ENCODE measurements at regions not wholly inside any gene's neighbourhood (a gene's known extent, or its start where the extent isn't known, plus 50 kb on each side); places are given as distances from the start of the nearest gene placed in this dataset.

DNA sequence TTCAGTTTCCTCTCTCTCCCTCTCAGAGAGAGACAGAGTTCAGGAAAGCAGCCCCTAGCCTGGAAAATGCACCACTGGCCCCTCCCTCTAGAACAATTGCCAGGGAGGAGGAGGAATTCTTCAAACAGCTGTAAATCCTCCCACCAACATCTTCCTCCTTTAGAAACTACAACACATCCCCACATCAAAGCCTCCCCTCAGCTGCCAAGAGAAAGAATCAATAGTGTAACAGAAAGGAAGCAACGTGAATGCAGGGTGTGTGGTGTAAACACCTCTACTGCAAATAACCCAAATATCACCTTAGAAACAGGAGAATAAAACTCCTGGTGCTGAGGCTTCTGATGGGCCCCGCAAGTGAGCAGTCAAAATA, 249.9 kb upstream of the GATB start:
- H3K27me3 ChIP-seq (replicated peaks) = no peaks in the 10 kb centered on the region
- in situ Hi-C loops (cut with HindIII; ENCODE audit: low pct_ligation_motif_present, low sequenced_read_pairs) = no loop called here
- H3K27ac ChIP-seq = no peak overlapping the region
- DNase-seq = no peak
- TF ChIP-seq, protein P1, sequence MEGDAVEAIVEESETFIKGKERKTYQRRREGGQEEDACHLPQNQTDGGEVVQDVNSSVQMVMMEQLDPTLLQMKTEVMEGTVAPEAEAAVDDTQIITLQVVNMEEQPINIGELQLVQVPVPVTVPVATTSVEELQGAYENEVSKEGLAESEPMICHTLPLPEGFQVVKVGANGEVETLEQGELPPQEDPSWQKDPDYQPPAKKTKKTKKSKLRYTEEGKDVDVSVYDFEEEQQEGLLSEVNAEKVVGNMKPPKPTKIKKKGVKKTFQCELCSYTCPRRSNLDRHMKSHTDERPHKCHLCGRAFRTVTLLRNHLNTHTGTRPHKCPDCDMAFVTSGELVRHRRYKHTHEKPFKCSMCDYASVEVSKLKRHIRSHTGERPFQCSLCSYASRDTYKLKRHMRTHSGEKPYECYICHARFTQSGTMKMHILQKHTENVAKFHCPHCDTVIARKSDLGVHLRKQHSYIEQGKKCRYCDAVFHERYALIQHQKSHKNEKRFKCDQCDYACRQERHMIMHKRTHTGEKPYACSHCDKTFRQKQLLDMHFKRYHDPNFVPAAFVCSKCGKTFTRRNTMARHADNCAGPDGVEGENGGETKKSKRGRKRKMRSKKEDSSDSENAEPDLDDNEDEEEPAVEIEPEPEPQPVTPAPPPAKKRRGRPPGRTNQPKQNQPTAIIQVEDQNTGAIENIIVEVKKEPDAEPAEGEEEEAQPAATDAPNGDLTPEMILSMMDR (IDR thresholded peaks at IDR 0.05; ENCODE audit: low read depth, low read length, missing control alignments) = no peak
- H3K36me3 ChIP-seq (replicated peaks) = no peaks in the 10 kb centered on the region
- no peak overlapping the region for H3K4me3 ChIP-seq (ENCODE audit: low read depth, low read length)

DNA sequence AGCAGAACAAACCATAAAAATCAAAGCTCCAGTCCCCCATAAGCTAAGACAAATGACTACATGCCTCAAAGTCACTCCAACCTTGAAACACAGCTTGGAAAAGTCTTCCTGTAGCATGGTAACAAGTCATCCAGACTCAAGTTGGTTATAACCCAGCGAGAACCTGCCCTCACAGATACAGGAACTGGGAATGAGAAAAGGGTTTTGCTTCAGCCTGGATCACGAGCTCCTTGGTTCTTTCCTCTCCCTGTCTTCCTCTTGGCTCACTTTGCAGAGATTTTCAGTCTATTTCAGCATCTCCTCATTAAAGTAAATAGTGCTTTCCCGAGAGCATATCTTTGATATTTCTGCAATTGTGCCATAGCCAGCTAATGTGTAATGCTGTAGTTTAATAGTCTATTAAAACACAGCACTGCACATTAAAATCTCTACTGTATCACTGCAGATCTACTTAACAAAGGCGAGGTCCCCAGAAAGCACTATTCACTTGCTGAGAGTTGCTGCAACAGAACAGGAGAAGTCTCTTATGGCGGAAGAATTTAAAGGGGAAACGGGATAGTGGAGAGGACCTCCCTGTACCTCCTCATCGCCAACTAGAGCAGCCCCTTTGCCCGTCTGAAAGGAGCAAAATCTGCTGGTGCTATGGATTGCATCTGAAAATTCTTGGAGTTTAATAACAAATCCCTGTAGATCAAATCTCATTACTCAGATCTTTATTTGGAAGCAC, 249.3 kb upstream of the GATB start:
- H3K4me3 ChIP-seq (ENCODE audit: low read depth, low read length) = no peak overlapping the region
- no peaks in the 10 kb centered on the region for H3K36me3 ChIP-seq (replicated peaks)
- H3K27me3 ChIP-seq (replicated peaks) = no peaks in the 10 kb centered on the region
- TF ChIP-seq, protein P1 (IDR thresholded peaks at IDR 0.05; ENCODE audit: low read depth, low read length, missing control alignments) = no peak
- in situ Hi-C loops (cut with HindIII; ENCODE audit: low pct_ligation_motif_present, low sequenced_read_pairs) = no loop called here
- no peak overlapping the region for H3K27ac ChIP-seq
- DNase-seq = no peak

DNA sequence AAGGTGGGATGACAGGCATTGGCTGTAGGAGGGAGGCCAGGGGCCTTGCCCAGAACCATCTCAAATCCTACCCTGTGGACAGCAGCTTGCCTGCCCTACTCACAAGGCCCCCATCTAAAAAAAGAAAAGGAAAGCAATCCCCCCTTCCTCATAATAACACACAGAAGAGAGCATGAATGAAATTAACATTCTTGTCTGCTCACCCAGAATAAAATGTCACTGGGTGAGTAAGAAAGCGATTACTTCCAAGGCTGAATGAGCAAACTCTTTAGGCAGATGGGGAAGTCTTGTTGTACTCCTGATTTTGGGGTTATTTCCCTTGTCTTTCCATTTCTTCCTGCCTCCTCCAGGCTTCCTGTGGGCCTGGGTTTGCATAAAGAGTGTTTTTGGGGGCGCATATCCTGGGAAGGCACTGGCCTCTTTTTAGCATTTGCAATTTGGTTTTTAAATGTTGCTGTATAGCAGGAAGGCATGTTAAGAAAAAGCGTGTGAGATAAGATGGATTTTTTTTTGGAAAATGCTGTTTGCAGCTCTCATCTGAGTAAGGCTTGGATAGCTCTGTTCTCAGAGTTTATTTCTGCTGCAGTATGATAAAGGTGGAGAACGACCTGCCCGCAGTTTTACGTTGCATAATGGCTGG, 248.3 kb upstream of the GATB start:
- no peak for DNase-seq
- H3K27ac ChIP-seq = no peak overlapping the region
- in situ Hi-C loops (cut with HindIII; ENCODE audit: low pct_ligation_motif_present, low sequenced_read_pairs) = no loop called here
- H3K4me3 ChIP-seq (ENCODE audit: low read depth, low read length) = no peak overlapping the region
- TF ChIP-seq, protein P1 (IDR thresholded peaks at IDR 0.05; ENCODE audit: low read depth, low read length, missing control alignments) = no peak
- H3K36me3 ChIP-seq (replicated peaks) = no peaks in the 10 kb centered on the region
- no peaks in the 10 kb centered on the region for H3K27me3 ChIP-seq (replicated peaks)

DNA sequence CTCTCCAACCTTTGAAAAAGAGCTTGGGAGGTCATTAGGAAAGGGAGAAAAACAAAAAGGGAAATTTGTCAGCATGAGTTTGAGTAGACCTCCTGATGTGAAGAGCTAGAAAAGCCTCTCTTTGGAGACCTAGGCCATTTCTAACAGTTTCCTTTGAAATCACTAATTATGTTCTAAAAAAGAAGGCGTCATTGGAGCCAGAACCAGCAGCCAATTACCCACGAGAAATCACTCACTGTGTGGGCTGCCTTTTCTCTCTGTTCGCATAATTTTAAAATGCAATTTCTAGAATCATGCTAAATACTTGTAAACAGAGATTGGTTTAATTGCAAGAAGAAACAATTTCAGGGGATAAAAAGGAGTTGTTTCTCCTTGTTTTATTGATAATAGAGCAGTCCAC, 246.3 kb upstream of the GATB start:
- Histone ChIP-seq H3K36me3 (replicated peaks) (no peaks in the 10 kb centered on the region), H3K27ac (no peak overlapping the region), H3K4me3 (ENCODE audit: low read depth, low read length) (no peak overlapping the region), H3K27me3 (replicated peaks) (no peaks in the 10 kb centered on the region)
- no peak for DNase-seq
- TF ChIP-seq, protein P1 (IDR thresholded peaks at IDR 0.05; ENCODE audit: low read depth, low read length, missing control alignments) = no peak
- in situ Hi-C loops (cut with HindIII; ENCODE audit: low pct_ligation_motif_present, low sequenced_read_pairs) = no loop called here

DNA sequence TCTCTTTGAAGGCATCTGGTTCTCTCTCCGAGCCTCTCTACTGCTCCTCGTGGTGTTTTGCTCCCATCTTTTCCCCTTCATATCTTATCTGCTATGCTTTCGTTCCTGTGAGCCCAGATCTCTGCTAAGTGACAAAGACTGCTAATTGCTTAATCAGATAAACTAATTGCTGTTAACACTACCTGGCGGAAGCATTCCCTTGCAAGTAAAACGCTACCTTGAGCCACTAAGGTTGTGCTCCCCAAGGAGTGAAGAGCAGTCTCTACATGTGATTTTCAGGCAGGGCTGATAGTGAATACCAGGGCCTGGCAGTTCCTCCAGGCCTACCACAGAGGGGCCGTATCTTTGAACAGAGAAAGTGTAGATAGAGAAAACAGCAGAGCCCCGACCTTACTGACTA, 244.0 kb upstream of the GATB start:
- no peak for DNase-seq
- no peaks in the 10 kb centered on the region for H3K36me3 ChIP-seq (replicated peaks)
- in situ Hi-C loops (cut with HindIII; ENCODE audit: low pct_ligation_motif_present, low sequenced_read_pairs) = no loop called here
- no peak overlapping the region for H3K4me3 ChIP-seq (ENCODE audit: low read depth, low read length)
- no peak overlapping the region for H3K27ac ChIP-seq
- TF ChIP-seq, protein P1 (IDR thresholded peaks at IDR 0.05; ENCODE audit: low read depth, low read length, missing control alignments) = no peak
- H3K27me3 ChIP-seq (replicated peaks) = no peaks in the 10 kb centered on the region
